Body of pancreas (tissue), 4 donors: ENCODE measurements at regions not wholly inside any gene's neighbourhood (a gene's known extent, or its start where the extent isn't known, plus 50 kb on each side); places are given as distances from the start of the nearest gene placed in this dataset.

Experiments
- CTCF ChIP-seq, 7 experiments: fragments of 450-650 bp in 4 of 7; fragments of 200-600 bp in 3 of 7; sonication (generic) in 3 of 7; IDR thresholded peaks; one replicate each; pipeline ENCODE4 v1.5.1; 2016 to 2019; ENCODE audit warnings: antibody characterized with exemption in 7 of 7
- POLR2A ChIP-seq, 3 donors: fragments of 450-650 bp; IDR thresholded peaks; one replicate each; pipeline ENCODE4 v1.6.1; 2016; ENCODE audit warnings: antibody characterized with exemption in 3 of 3, mild to moderate bottlenecking in 2 of 3

- TF ChIP-seq CTCF (IDR thresholded peaks at IDR 0.05) (no peak), POLR2A (IDR thresholded peaks at IDR 0.05) (no peak)
Measured at GRCh38 chr12:24541193-24541871, 407.6 kb downstream of the BCAT1 start.
